Uterus (tissue), 2 donors: ENCODE measurements at regions not wholly inside any gene's neighbourhood (a gene's known extent, or its start where the extent isn't known, plus 50 kb on each side); places are given as distances from the start of the nearest gene placed in this dataset.

Experiments
- CTCF ChIP-seq, 4 experiments: fragments of 200-600 bp in 2 of 4; fragments of 450-650 bp in 2 of 4; sonication (generic) in 2 of 4; IDR thresholded peaks; one replicate each; pipeline ENCODE4 v1.5.1; 2016 to 2019; ENCODE audit warnings: antibody characterized with exemption in 4 of 4, mild to moderate bottlenecking in 2 of 4, moderate library complexity in 1 of 4
- POLR2A ChIP-seq, 2 donors: fragments of 450-650 bp; IDR thresholded peaks; one replicate each; pipeline ENCODE4 v1.6.1; 2016; ENCODE audit warnings: antibody characterized with exemption in 2 of 2, mild to moderate bottlenecking in 1 of 2, moderate library complexity in 1 of 2

DNA sequence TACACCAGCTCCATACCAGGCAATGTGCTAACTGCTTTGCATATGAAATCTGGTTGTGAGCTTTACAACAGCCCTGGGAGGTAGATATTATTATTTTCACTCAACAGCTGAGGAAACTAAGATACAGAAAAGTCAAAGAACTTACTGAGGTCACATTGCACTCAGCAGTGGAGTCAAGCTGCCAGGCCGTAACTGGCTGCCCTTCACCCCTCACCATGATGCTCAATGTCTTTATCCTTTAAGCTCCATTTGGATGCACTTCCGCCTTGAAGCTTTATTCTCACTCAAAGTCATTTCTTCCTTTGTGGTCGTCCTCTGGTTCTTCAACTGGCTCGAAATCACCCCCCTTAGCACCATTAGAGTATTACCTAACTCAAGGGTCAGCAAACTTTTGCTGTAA, 81.7 kb upstream of the RALGPS2 start:
- TF ChIP-seq CTCF (IDR thresholded peaks at IDR 0.05): no peak
- no peak for TF ChIP-seq POLR2A (IDR thresholded peaks at IDR 0.05)
